Astrocyte (in vitro differentiated cells and primary cell): ENCODE measurements at regions not wholly inside any gene's neighbourhood (a gene's known extent, or its start where the extent isn't known, plus 50 kb on each side); places are given as distances from the start of the nearest gene placed in this dataset.

Source experiments
- CTCF ChIP-seq: IDR thresholded peaks from 2 replicates; pipeline ENCODE4 v1.5.1; 2011; ENCODE audit warnings: low read depth, mild to moderate bottlenecking, inconsistent platforms, low read length, moderate library complexity; ENCODE audit not compliant: insufficient read depth
- EZH2 ChIP-seq: IDR thresholded peaks from 2 replicates; pipeline ENCODE4 v1.6.1; 2012; ENCODE audit warnings: mild to moderate bottlenecking, low read length, inconsistent platforms; ENCODE audit not compliant: insufficient read depth

- TF ChIP-seq CTCF: no peak
- TF ChIP-seq EZH2: no peak
Measured at GRCh38 chr15:69838994-69839393, 258.7 kb downstream of the TLE3 start.
